Activated naive CD8-positive, alpha-beta T cell treated with anti-CD3 and anti-CD28 coated beads for 36 hours (primary cell): ENCODE measurements at regions not wholly inside any gene's neighbourhood (a gene's known extent, or its start where the extent isn't known, plus 50 kb on each side); places are given as distances from the start of the nearest gene placed in this dataset.

Experiments
- DNase-seq: peaks from one replicate; pipeline ENCODE4 v3.0.0; 2021
- H3K27ac Mint-ChIP-seq: one replicate; pipeline ENCODE4 v1.8.0; 2022; ENCODE audit warnings: mild to moderate bottlenecking, moderate library complexity, mixed read lengths
- H3K27me3 Mint-ChIP-seq: one replicate; pipeline ENCODE4 v1.8.0; 2022; ENCODE audit warnings: mild to moderate bottlenecking, mixed read lengths
- H3K36me3 Mint-ChIP-seq: one replicate; pipeline ENCODE4 v1.8.0; 2021; ENCODE audit warnings: mild to moderate bottlenecking, mixed read lengths
- H3K4me1 Mint-ChIP-seq: one replicate; pipeline ENCODE4 v1.8.0; 2021; ENCODE audit warnings: mixed read lengths
- H3K4me3 Mint-ChIP-seq: one replicate; pipeline ENCODE4 v1.8.0; 2022; ENCODE audit warnings: mild to moderate bottlenecking, moderate library complexity, mixed read lengths
- H3K9me3 Mint-ChIP-seq: one replicate; pipeline ENCODE4 v1.8.0; 2022; ENCODE audit warnings: mixed read lengths

- Mint-ChIP-seq H3K9me3 (no peaks in the 10 kb centered on the region), H3K36me3 (no peaks in the 10 kb centered on the region), H3K27me3 (no peaks in the 10 kb centered on the region), H3K4me3 (no peak overlapping the region), H3K27ac (no peak overlapping the region), H3K4me1 (no peaks in the 10 kb centered on the region)
- DNase-seq: no peak
Measured at GRCh38 chrX:97740886-97741285, 857.2 kb downstream of the RPA4 start.

- Mint-ChIP-seq H3K36me3 (no peaks in the 10 kb centered on the region), H3K4me3 (no peak overlapping the region), H3K27me3 (no peaks in the 10 kb centered on the region), H3K4me1 (no peaks in the 10 kb centered on the region), H3K9me3 (no peaks in the 10 kb centered on the region), H3K27ac (no peak overlapping the region)
- peak; percentile 2 for DNase-seq
Measured at GRCh38 chrX:97743014-97743413, 859.3 kb downstream of the RPA4 start.

- Mint-ChIP-seq H3K4me3 (no peak overlapping the region), H3K4me1 (no peaks in the 10 kb centered on the region), H3K27me3 (no peaks in the 10 kb centered on the region), H3K36me3 (no peaks in the 10 kb centered on the region), H3K9me3 (no peaks in the 10 kb centered on the region), H3K27ac (no peak overlapping the region)
- DNase-seq: no peak
Measured at GRCh38 chrX:97747346-97747745, 863.6 kb downstream of the RPA4 start.

- Mint-ChIP-seq H3K27ac (no peak overlapping the region), H3K9me3 (no peaks in the 10 kb centered on the region), H3K4me1 (no peaks in the 10 kb centered on the region), H3K36me3 (no peaks in the 10 kb centered on the region), H3K4me3 (no peak overlapping the region), H3K27me3 (no peaks in the 10 kb centered on the region)
- DNase-seq: no peak
Measured at GRCh38 chrX:97751016-97751415, 867.3 kb downstream of the RPA4 start.

- Mint-ChIP-seq H3K9me3 (no peaks in the 10 kb centered on the region), H3K4me1 (no peaks in the 10 kb centered on the region), H3K27ac (no peak overlapping the region), H3K36me3 (no peaks in the 10 kb centered on the region), H3K4me3 (no peak overlapping the region), H3K27me3 (no peaks in the 10 kb centered on the region)
- DNase-seq: no peak
Measured at GRCh38 chrX:97751735-97752134, 868.0 kb downstream of the RPA4 start.

GRCh38 chrX:97756879-97757278 lies 873.2 kb downstream of the RPA4 start:
- no peak overlapping the region for H3K27ac Mint-ChIP-seq
- no peaks in the 10 kb centered on the region for H3K36me3 Mint-ChIP-seq
- H3K27me3 Mint-ChIP-seq: no peaks in the 10 kb centered on the region
- DNase-seq: no peak
- no peaks in the 10 kb centered on the region for H3K4me1 Mint-ChIP-seq
- H3K4me3 Mint-ChIP-seq: no peak overlapping the region
- no peaks in the 10 kb centered on the region for H3K9me3 Mint-ChIP-seq

- Mint-ChIP-seq H3K27me3 (no peaks in the 10 kb centered on the region), H3K4me1 (no peaks in the 10 kb centered on the region), H3K27ac (no peak overlapping the region), H3K36me3 (no peaks in the 10 kb centered on the region), H3K9me3 (no peaks in the 10 kb centered on the region), H3K4me3 (no peak overlapping the region)
- DNase-seq: no peak
Measured at GRCh38 chrX:97763391-97763790, 879.7 kb downstream of the RPA4 start.

- H3K4me1 Mint-ChIP-seq: no peaks in the 10 kb centered on the region
- DNase-seq: no peak
- H3K36me3 Mint-ChIP-seq: no peaks in the 10 kb centered on the region
- no peak overlapping the region for H3K27ac Mint-ChIP-seq
- no peak overlapping the region for H3K4me3 Mint-ChIP-seq
- H3K27me3 Mint-ChIP-seq: no peaks in the 10 kb centered on the region
- H3K9me3 Mint-ChIP-seq: no peaks in the 10 kb centered on the region
Measured at GRCh38 chrX:97763981-97764380, 880.3 kb downstream of the RPA4 start.

- no peaks in the 10 kb centered on the region for H3K9me3 Mint-ChIP-seq
- H3K4me3 Mint-ChIP-seq: no peak overlapping the region
- no peak overlapping the region for H3K27ac Mint-ChIP-seq
- no peak for DNase-seq
- H3K27me3 Mint-ChIP-seq: no peaks in the 10 kb centered on the region
- no peaks in the 10 kb centered on the region for H3K36me3 Mint-ChIP-seq
- H3K4me1 Mint-ChIP-seq: no peaks in the 10 kb centered on the region
Measured at GRCh38 chrX:97766501-97767095, 882.9 kb downstream of the RPA4 start.

- H3K4me3 Mint-ChIP-seq: no peak overlapping the region
- peaks cover 1% of the 10 kb centered on the region for H3K9me3 Mint-ChIP-seq
- H3K27me3 Mint-ChIP-seq: no peaks in the 10 kb centered on the region
- DNase-seq: no peak
- H3K36me3 Mint-ChIP-seq: no peaks in the 10 kb centered on the region
- no peaks in the 10 kb centered on the region for H3K4me1 Mint-ChIP-seq
- H3K27ac Mint-ChIP-seq: no peak overlapping the region
Measured at GRCh38 chrX:97787311-97787710, 903.6 kb downstream of the RPA4 start.

- Mint-ChIP-seq H3K36me3 (no peaks in the 10 kb centered on the region), H3K27ac (no peak overlapping the region), H3K27me3 (no peaks in the 10 kb centered on the region), H3K9me3 (no peaks in the 10 kb centered on the region), H3K4me3 (no peak overlapping the region), H3K4me1 (no peaks in the 10 kb centered on the region)
- no peak for DNase-seq
Measured at GRCh38 chrX:97787849-97788248, 904.1 kb downstream of the RPA4 start.

- Mint-ChIP-seq H3K4me1 (no peaks in the 10 kb centered on the region), H3K27ac (no peak overlapping the region), H3K36me3 (no peaks in the 10 kb centered on the region), H3K27me3 (no peaks in the 10 kb centered on the region), H3K9me3 (no peaks in the 10 kb centered on the region), H3K4me3 (no peak overlapping the region)
- DNase-seq: no peak
Measured at GRCh38 chrX:97790850-97791249, 907.1 kb downstream of the RPA4 start.

- Mint-ChIP-seq H3K9me3 (no peaks in the 10 kb centered on the region), H3K36me3 (no peaks in the 10 kb centered on the region), H3K27ac (no peak overlapping the region), H3K4me1 (no peaks in the 10 kb centered on the region), H3K4me3 (no peak overlapping the region), H3K27me3 (no peaks in the 10 kb centered on the region)
- DNase-seq: no peak
Measured at GRCh38 chrX:97797076-97797475, 913.4 kb downstream of the RPA4 start.

- no peak for DNase-seq
- H3K4me3 Mint-ChIP-seq: no peak overlapping the region
- H3K36me3 Mint-ChIP-seq: no peaks in the 10 kb centered on the region
- H3K27ac Mint-ChIP-seq: no peak overlapping the region
- no peaks in the 10 kb centered on the region for H3K9me3 Mint-ChIP-seq
- no peaks in the 10 kb centered on the region for H3K27me3 Mint-ChIP-seq
- no peaks in the 10 kb centered on the region for H3K4me1 Mint-ChIP-seq
Measured at GRCh38 chrX:97806238-97806637, 922.5 kb downstream of the RPA4 start.

- DNase-seq: no peak
- H3K27me3 Mint-ChIP-seq: no peaks in the 10 kb centered on the region
- no peak overlapping the region for H3K4me3 Mint-ChIP-seq
- no peak overlapping the region for H3K27ac Mint-ChIP-seq
- no peaks in the 10 kb centered on the region for H3K36me3 Mint-ChIP-seq
- H3K9me3 Mint-ChIP-seq: no peaks in the 10 kb centered on the region
- no peaks in the 10 kb centered on the region for H3K4me1 Mint-ChIP-seq
Measured at GRCh38 chrX:97806946-97807345, 923.2 kb downstream of the RPA4 start.

GRCh38 chrX:97820170-97820569 lies 936.5 kb downstream of the RPA4 start:
- H3K9me3 Mint-ChIP-seq: no peaks in the 10 kb centered on the region
- no peaks in the 10 kb centered on the region for H3K27me3 Mint-ChIP-seq
- no peak for DNase-seq
- H3K4me3 Mint-ChIP-seq: no peak overlapping the region
- no peaks in the 10 kb centered on the region for H3K36me3 Mint-ChIP-seq
- no peak overlapping the region for H3K27ac Mint-ChIP-seq
- H3K4me1 Mint-ChIP-seq: no peaks in the 10 kb centered on the region

- no peak for DNase-seq
- no peak overlapping the region for H3K27ac Mint-ChIP-seq
- no peaks in the 10 kb centered on the region for H3K27me3 Mint-ChIP-seq
- no peak overlapping the region for H3K4me3 Mint-ChIP-seq
- H3K36me3 Mint-ChIP-seq: no peaks in the 10 kb centered on the region
- no peaks in the 10 kb centered on the region for H3K4me1 Mint-ChIP-seq
- no peaks in the 10 kb centered on the region for H3K9me3 Mint-ChIP-seq
Measured at GRCh38 chrX:97828471-97828870, 944.8 kb downstream of the RPA4 start.
